NCI-H345 treated with DMSO at 0.1 percent for 48 hours (cell line): ENCODE measurements at regions not wholly inside any gene's neighbourhood (a gene's known extent, or its start where the extent isn't known, plus 50 kb on each side); places are given as distances from the start of the nearest gene placed in this dataset.

Experiments
- DNase-seq: peaks from one replicate; lab custom pipeline; 2025; ENCODE audit not compliant: unreplicated experiment; lab: John Stamatoyannopoulos, UW

DNA sequence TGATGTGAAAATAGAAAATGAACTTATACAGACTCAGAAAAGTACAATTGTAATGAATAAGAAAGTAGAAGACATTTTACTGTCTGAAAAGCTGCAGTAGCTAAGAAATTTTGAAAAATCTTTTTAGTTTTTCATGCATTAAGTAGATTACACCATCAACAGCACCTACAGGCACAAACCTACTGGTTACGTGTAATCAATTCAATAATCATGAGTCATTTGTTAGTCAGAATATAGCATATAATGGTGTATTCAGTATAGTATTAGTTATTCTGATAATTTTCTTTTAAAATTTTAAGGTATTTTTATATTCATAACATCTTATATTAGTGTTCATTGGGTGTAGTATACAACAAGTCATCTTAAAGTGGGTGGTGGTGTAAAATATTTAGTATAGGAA, 550.5 kb upstream of the GBE1 start:
- no peak for DNase-seq

DNA sequence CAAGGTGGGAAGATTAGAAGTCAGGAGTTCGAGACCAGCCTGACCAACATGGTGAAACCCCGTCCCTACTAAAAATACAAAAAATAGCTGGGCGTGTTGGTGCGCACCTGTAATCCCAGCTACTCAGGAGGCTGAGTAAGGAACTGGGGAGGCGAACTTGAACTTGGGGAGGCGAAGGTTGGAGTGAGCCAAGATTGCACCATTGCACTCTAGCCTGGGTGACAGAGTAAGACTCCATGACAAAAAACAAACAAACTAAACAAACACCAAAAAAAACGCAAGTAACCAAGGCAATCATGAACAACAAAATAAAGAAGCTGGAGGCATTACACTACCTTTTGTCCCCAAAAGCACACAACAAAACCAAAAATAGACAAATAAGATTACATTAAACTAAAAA, 547.3 kb upstream of the GBE1 start:
- no peak for DNase-seq

DNA sequence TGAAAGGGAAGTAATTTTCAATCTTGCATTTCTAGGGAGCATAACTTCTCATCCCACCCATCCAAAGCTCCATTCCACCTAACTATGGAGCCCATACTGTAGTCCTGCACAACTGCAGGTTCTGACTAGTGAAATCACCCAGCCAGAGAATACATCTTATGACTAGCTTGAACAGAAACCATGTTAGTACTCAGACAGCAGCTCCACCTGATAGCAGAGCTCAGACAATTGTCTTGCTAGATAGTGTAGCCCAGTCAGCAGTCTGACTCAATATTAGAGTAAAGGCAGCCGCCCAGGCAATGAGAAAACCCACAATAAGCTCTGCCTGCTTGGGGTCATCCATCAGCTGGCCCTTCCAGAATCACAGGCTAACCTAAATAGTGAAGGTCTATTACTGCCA, 544.7 kb upstream of the GBE1 start:
- no peak for DNase-seq

- no peak for DNase-seq
Measured at GRCh38 chr3:82294609-82295008, 533.2 kb upstream of the GBE1 start.

- no peak for DNase-seq
Measured at GRCh38 chr3:82293867-82294266, 532.4 kb upstream of the GBE1 start.

GRCh38 chr3:82293435-82293834, 532.0 kb upstream of the GBE1 start:
- DNase-seq: no peak

DNA sequence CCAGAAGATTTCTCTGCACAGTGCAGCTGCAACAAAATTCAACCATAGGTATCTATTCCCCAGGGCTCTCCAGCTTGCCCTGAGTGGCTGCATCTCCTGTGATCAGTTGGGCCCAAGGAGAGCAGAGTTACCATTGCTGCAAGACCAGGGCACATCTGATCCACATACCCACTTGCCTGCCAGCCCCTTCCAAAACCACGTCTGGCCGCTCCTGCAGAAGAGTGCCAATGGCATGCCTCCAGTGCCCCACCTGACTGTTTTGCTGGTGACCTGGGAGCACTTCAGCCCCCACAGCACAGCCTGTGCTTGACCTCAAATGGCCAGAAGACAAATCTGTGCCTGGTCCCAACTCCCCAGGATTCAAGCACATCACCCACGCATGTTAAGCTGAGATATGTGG, 526.1 kb upstream of the GBE1 start:
- no peak for DNase-seq

GRCh38 chr3:82281205-82281604, 519.8 kb upstream of the GBE1 start:
- no peak for DNase-seq

DNA sequence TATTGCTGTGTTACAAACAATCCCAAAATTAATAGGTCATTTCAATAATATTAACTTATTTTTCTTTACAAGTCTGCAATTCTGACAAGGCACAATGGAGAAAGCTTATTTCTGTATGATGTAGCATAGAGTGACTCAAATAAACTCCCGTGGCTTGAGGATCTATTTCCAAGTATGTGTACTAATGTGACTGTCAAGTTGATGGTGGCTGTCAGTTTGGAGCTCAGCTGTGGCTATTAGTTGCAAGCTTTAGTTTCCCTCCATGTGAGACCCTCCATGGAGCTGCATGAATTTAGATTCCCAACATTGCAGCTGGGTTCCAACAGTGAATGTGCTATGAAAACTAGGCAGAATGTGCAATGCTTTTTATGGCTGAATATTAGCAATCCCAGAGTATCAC, 515.5 kb upstream of the GBE1 start:
- no peak for DNase-seq

GRCh38 chr3:82274897-82275296, 513.5 kb upstream of the GBE1 start:
- no peak for DNase-seq

- no peak for DNase-seq
Measured at GRCh38 chr3:82265747-82266146, 504.3 kb upstream of the GBE1 start.

DNA sequence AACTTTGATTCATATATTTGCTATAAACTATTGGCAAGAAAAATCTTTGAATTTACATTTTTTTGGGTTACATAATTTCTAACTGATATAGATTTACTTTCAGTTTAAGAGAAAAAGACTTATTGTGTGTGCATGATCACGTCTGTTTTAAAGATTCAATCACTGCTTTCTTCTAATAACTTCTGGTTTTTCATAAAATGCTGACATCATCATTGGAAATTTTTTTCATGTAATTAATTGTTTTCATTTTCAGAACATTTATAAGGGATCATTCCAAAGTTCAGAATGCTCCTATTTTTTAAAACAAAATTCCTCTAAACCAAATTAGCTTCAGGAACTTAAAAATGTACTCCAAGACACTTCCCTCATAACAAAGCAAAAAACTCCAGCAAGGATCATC, 500.7 kb upstream of the GBE1 start:
- no peak for DNase-seq

GRCh38 chr3:82261637-82262036, 500.2 kb upstream of the GBE1 start:
- DNase-seq: no peak

DNA sequence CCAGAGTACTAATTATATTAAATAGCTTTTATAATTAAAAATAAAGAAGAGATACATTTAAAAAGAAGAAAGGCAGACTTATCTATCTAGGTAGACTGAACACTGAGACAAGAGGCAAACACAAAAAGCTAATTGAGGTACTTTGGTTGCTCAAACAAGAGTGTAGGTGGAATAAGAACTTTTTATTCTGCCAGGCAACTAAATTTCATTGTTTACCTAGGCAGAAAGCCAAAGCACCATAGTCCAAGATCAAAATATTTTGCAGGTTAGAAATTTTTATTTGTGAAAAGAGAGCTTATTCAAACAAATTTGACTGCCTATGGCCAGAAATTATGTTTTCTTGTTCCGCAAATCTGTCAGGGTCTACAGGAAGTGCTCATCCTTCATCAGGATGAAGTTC, 499.6 kb upstream of the GBE1 start:
- DNase-seq: peak; percentile 8

DNA sequence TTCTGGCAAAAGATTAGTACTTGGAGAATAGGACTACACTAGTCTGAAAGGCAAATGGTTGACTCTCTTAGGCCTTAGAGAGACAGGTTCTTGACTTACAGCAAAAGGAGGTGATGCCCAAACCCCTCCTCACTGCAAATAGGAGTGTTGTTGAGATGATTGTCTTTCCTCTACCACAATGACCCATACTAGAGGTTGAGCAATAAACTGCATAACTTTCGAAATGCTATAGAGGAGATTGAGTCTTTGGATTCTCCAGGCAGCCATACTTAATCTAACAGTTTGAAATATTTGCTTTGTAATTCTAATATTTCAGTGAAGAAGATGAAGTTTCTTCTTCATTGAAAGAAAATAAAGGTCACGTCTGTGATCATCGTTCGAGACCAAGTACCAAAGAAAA, 498.5 kb upstream of the GBE1 start:
- no peak for DNase-seq

DNA sequence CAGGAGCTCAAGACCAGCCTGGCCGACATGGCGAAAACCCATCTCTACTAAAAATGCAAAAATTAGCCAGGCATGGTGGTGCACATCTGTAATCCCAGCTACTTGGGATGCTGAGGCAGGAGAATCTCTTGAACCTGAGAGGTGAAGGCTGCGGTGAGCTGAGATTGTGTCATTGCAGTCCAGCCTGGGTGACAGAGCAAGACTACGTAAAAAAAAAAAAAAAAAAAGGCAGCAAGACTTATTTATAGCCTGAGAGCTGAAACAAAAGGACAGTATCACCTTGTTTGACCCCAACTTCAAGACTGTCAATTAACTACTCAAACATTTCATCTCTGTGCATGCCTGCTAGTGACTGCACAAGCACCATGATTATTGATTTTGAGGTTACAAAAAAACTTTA, 478.9 kb upstream of the GBE1 start:
- no peak for DNase-seq

- no peak for DNase-seq
Measured at GRCh38 chr3:82236257-82236656, 474.8 kb upstream of the GBE1 start.

- no peak for DNase-seq
Measured at GRCh38 chr3:82229397-82229796, 468.0 kb upstream of the GBE1 start.

DNA sequence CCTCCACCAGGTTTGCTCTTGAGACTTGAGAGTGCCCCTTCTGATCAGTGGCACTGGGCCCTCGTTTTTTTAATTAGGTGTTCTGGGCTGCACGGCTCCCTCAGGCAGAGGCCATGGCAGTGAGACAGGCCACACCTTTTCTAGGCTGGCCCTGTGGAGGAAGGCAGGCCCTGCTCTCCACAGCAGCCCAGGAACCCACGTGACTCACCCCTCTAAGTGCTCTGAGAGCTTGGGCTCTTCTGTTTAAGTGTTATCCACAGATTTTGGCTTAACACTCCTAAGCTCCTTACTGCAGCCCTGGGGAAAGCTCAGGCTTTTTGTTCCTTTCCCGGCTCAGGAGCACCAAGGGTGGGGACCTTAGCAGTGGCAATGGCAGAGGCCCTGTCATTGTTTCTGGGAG, 463.2 kb upstream of the GBE1 start:
- DNase-seq: no peak

DNA sequence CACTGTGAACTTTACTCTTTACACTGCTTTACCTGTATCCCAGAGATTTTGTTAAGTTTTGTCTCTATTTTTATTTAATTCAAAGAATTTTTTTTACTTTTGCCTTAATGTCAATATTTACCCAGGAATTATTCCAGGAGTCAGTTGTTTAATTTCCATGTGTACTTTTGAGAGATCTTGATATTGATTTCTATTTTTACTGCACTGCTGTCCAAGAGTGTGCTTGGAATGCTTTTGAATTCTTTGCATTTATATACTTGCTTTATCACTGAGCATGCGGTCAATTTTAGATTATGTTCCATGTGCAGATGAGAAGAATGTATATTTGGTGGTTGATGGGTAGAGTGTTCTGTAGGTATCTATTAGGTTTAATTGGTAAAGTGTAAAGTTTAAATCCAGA, 461.0 kb upstream of the GBE1 start:
- no peak for DNase-seq

DNA sequence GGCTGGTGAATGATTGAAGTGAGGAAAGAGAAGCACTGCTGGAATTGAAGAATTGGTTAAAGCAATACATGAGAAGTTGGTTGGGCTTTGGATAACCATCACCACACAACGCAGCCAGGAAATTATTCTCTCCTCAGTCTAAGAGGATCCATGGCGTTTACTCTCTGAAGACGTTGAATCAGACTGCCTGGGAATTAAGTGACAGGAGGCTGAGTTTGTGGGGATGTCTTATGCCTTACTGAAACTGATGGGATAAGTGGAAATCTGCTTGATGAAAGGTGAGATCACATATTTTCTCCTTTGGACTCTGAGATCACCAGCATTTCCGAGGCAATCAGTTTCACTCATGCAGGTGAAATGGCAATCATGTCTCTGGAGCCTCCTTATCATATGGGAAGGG, 456.1 kb upstream of the GBE1 start:
- no peak for DNase-seq

DNA sequence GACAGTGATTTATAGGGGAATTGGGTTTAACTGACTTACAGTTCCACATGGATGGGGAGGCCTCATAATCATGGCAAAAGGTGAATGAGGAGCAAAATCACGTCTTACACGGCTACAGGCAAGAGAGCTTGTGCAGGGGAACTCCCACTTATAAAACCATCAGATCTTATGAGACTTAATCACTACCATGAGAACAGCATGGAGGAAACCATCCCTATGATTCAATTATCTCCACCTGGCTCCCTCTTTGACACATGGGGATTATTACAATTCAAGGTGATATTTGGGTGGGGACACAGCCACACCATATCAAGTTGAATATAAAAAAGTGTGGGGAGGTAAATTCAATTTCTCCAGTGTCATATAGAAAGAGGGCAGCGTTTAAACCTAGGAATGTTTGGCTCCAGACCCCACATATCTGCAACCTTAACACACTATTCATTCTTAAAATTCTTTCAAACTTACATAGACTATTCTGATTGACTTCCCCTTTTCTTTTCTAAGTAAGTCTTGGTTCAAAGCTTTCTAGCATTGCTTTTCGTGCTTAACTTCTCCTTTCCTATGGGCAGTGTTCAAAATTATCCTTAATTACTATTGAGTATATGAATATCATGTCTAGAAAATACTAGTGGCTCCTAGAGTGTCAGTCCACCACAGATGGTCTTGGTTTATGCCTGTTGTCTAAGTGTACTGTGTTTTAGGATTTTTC, 446.7 kb upstream of the GBE1 start:
- DNase-seq: no peak

- peak; percentile 46 for DNase-seq
Measured at GRCh38 chr3:82202269-82202668, 440.8 kb upstream of the GBE1 start.

DNA sequence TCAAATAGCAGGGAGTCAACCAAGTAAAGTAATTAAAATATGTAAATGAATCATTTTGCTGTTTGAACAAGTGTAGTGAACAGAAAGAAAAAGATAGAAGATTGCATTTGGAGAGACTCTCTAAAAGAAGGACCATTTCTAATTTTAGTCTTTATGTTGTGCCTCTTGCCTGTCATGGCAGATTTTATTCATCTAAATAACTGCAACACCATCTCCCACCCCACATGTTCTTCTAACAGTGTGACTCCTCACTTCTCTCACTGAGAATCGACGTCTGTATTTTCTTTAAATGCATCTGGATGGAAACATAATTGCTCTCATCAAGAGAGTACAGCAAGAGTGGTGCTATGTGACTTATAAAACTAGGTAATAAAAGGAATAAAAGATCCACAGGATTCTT, 439.9 kb upstream of the GBE1 start:
- no peak for DNase-seq
